ENCODE measurements at regions not wholly inside any gene's neighbourhood (a gene's known extent, or its start where the extent isn't known, plus 50 kb on each side); places are given as distances from the start of the nearest gene placed in this dataset.

- BruUV-seq (replicated peaks): no TSS peak
- no peaks in the 10 kb centered on the region for H3K27me3 ChIP-seq (ENCODE audit: control insufficient read depth, insufficient read depth, low read length)
- H3K36me3 ChIP-seq (ENCODE audit: control insufficient read depth, insufficient read depth, low read length): no peaks in the 10 kb centered on the region
- ChIA-PET POLR2A (no interaction called here), CTCF (no interaction called here)
- no peaks in the 10 kb centered on the region for H3K4me1 ChIP-seq (ENCODE audit: control insufficient read depth, insufficient read depth, low read length)
- no peak for ATAC-seq
- H3K27ac ChIP-seq (ENCODE audit: low read length): no peak overlapping the region
- no peak overlapping the region for H3K4me3 ChIP-seq (ENCODE audit: low read depth in 2 of 2, low read length in 2 of 2)
- TF ChIP-seq SIN3A (IDR thresholded peaks at IDR 0.05; ENCODE audit: borderline replicate concordance, insufficient read depth, low read depth, low read length): no peak
- TF ChIP-seq CTCF (IDR thresholded peaks at IDR 0.05): no peak
- no peak for TF ChIP-seq POLR2AphosphoS5 (IDR thresholded peaks at IDR 0.05; ENCODE audit: low read depth, low read length)
- TF ChIP-seq REST (IDR thresholded peaks at IDR 0.05; ENCODE audit: insufficient read depth in 1 of 2, low read depth in 2 of 2, low read length in 1 of 2): no peak
- no peak for TF ChIP-seq TCF7L2 (IDR thresholded peaks at IDR 0.05; ENCODE audit: low read depth, low read length)
- intact Hi-C loops (cut with micrococcal nuclease; ENCODE audit: unreplicated experiment) (no loop called here), in situ Hi-C loops (cut with HindIII; ENCODE audit: low pct_unique_long_range_greater_than_20kb, low sequenced_read_pairs) (no loop called here)
- peaks cover 8% of the 10 kb centered on the region; the same call in 1 of the 2 replicates for H3K9me3 ChIP-seq (ENCODE audit: control insufficient read depth, insufficient read depth, low read depth, low read length)
- no peak for DNase-seq (ENCODE audit: low read depth, low spot score)
Measured at GRCh38 chr3:188102861-188103547, 51.0 kb upstream of the LPP start.

GRCh38 chr3:188104050-188104449, 49.9 kb upstream of the LPP start:
- intact Hi-C loops (cut with micrococcal nuclease; ENCODE audit: unreplicated experiment) (no loop called here), in situ Hi-C loops (cut with HindIII; ENCODE audit: low pct_unique_long_range_greater_than_20kb, low sequenced_read_pairs) (no loop called here)
- Histone ChIP-seq H3K9me3 (ENCODE audit: control insufficient read depth, insufficient read depth, low read depth, low read length) (peaks cover 8% of the 10 kb centered on the region; the same call in 1 of the 2 replicates), H3K27ac (ENCODE audit: low read length) (no peak overlapping the region), H3K4me1 (ENCODE audit: control insufficient read depth, insufficient read depth, low read length) (no peaks in the 10 kb centered on the region), H3K27me3 (ENCODE audit: control insufficient read depth, insufficient read depth, low read length) (no peaks in the 10 kb centered on the region), H3K4me3 (ENCODE audit: low read depth in 2 of 2, low read length in 2 of 2) (no peak overlapping the region), H3K36me3 (ENCODE audit: control insufficient read depth, insufficient read depth, low read length) (no peaks in the 10 kb centered on the region)
- no peak for ATAC-seq
- ChIA-PET CTCF (no interaction called here), POLR2A (no interaction called here)
- DNase-seq (ENCODE audit: low read depth, low spot score): no peak
- BruUV-seq (replicated peaks): no TSS peak
- TF ChIP-seq POLR2AphosphoS5 (IDR thresholded peaks at IDR 0.05; ENCODE audit: low read depth, low read length) (no peak), SIN3A (IDR thresholded peaks at IDR 0.05; ENCODE audit: borderline replicate concordance, insufficient read depth, low read depth, low read length) (no peak), REST (IDR thresholded peaks at IDR 0.05; ENCODE audit: insufficient read depth in 1 of 2, low read depth in 2 of 2, low read length in 1 of 2) (no peak), CTCF (IDR thresholded peaks at IDR 0.05) (no peak), TCF7L2 (IDR thresholded peaks at IDR 0.05; ENCODE audit: low read depth, low read length) (no peak)

All from Panc1 (cell line).